Peyer's patch (tissue), 4 donors: ENCODE measurements at regions not wholly inside any gene's neighbourhood (a gene's known extent, or its start where the extent isn't known, plus 50 kb on each side); places are given as distances from the start of the nearest gene placed in this dataset.

Experiments
- POLR2A ChIP-seq, 2 donors: fragments of 450-650 bp; IDR thresholded peaks; one replicate each; pipeline ENCODE4 v1.5.1; 2017; ENCODE audit warnings: antibody characterized with exemption in 2 of 2, mild to moderate bottlenecking in 2 of 2, moderate library complexity in 2 of 2
- TF ChIP-seq, protein P1 (sequence below), 6 experiments: fragments of 450-650 bp in 4 of 6; fragments of 200-600 bp in 2 of 6; sonication (generic) in 1 of 6; IDR thresholded peaks; one replicate each; pipeline ENCODE4 v1.5.1; 2017 to 2019; ENCODE audit warnings: antibody characterized with exemption in 6 of 6, mild to moderate bottlenecking in 3 of 6, moderate library complexity in 1 of 6

DNA sequence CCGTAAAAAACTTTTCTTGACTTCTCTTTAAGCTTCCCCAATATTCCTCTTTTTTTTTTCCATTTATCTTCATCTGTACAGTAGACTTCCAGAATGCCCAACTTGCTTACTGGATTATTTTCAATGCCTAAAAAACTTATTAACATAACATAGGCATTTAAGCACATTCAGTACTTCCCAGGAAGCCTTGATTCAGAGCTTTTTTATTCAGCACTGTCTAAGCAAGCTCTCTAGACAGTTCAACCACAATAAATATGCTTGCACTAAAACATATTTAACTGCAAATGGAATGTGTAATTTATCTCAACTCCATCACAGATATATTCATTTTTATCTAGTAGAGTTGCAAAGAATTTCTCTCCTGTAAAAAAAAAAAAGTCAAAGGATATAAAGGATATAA is 997.8 kb downstream of the ARAP2 start:
- TF ChIP-seq, protein P1, sequence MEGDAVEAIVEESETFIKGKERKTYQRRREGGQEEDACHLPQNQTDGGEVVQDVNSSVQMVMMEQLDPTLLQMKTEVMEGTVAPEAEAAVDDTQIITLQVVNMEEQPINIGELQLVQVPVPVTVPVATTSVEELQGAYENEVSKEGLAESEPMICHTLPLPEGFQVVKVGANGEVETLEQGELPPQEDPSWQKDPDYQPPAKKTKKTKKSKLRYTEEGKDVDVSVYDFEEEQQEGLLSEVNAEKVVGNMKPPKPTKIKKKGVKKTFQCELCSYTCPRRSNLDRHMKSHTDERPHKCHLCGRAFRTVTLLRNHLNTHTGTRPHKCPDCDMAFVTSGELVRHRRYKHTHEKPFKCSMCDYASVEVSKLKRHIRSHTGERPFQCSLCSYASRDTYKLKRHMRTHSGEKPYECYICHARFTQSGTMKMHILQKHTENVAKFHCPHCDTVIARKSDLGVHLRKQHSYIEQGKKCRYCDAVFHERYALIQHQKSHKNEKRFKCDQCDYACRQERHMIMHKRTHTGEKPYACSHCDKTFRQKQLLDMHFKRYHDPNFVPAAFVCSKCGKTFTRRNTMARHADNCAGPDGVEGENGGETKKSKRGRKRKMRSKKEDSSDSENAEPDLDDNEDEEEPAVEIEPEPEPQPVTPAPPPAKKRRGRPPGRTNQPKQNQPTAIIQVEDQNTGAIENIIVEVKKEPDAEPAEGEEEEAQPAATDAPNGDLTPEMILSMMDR (IDR thresholded peaks at IDR 0.05): no peak
- TF ChIP-seq POLR2A (IDR thresholded peaks at IDR 0.05): no peak
